ENCODE measurements at regions not wholly inside any gene's neighbourhood (a gene's known extent, or its start where the extent isn't known, plus 50 kb on each side); places are given as distances from the start of the nearest gene placed in this dataset.
"Not testable (repeated sequence)": the region's sequence is repeated elsewhere in the genome, so short reads cannot be mapped to it uniquely, and the experiment has no call there.

- DNase-seq (ENCODE audit: low read depth in 2 of 2): no peak
Observed at GRCh38 chr1:59176471-59176870, 120.4 kb upstream of the FGGY start.

- no peak for DNase-seq (ENCODE audit: low read depth in 2 of 2)
Observed at GRCh38 chr1:59177756-59178155, 119.1 kb upstream of the FGGY start.

GRCh38 chr1:59178339-59179187 lies 118.3 kb upstream of the FGGY start:
- no peak for DNase-seq (ENCODE audit: low read depth in 2 of 2)

DNA sequence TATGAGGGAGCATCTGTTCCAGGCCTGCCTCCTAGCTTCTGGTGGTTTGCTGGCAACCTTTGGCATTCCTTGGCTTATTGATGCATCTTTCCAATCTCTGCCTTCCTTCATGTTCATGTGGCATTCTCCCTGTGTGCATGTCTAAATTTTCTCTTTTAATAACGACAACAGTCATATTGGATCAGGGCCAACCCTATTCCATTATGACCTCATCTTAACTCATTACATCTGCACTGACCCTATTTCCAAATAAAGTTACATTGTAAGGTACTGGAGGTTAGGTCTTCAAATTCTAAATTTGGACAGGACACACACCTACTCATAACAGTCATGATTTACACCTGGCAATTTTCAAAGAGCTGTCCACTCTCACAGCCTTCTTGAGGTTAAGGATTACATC lies 117.2 kb upstream of the FGGY start:
- no peak for DNase-seq (ENCODE audit: low read depth in 2 of 2)

GRCh38 chr1:59180735-59181134 lies 116.2 kb upstream of the FGGY start:
- no peak for DNase-seq (ENCODE audit: low read depth in 2 of 2)

DNA sequence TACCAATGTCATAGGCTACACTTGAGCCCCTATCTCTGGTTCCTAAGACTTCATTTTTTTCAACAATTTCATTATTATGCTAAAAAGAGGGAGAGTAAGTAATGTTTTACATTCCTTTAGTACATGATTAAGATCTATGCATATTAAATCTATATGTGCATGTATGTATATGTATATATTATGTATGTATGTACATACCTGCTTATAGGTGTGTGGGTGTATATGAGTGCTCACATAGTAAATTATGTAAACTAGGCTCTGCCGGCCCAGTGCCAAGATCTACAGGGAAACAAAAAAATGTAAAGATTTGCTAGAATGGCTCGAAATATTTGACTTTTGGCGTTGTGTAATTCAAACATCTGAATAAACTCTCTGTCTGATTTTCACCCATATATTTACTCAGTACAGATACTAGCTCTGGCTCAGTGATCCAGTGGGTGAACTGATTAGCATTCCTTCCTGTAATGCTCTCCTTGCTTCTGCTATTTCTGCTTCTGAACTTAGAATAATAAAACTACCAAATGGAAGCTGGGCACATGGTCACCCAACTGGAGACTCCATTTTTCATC lies 113.1 kb upstream of the FGGY start:
- DNase-seq (ENCODE audit: low read depth in 2 of 2): no peak

GRCh38 chr1:59184365-59184905 lies 112.5 kb upstream of the FGGY start:
- no peak for DNase-seq (ENCODE audit: low read depth in 2 of 2)

DNA sequence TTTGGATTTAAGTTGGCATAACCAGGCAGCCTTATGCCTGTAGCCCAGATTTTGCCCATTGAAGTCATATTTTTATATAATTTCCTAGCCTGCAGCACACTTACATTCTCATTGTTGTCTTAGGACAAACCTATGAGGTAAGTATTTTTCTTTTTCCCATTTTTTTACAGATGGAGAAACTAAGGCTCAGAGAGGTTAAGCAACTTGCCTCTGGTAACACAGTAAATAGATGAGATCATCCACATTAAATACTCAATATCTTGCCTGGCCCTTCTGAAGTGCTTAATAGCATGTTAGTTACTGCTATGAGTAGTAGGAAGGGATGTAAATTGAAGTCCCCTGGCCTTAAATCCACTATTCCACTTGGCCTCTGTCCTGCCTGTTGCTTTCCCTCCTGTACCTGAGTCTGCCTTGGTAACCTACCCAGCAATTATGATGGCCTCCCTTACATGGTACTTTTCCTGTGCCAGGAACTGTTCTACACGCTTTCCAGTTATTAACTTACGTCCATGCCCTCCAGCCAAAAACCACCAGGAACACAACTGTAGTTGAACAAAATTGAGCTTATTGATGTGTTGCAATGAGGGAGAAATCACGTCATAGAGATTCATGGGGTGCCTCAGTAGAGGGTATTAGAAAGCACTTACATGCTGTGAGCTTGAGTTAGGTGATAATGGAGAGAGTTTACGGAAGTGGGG lies 111.6 kb upstream of the FGGY start:
- no peak for DNase-seq (ENCODE audit: low read depth in 2 of 2)

DNA sequence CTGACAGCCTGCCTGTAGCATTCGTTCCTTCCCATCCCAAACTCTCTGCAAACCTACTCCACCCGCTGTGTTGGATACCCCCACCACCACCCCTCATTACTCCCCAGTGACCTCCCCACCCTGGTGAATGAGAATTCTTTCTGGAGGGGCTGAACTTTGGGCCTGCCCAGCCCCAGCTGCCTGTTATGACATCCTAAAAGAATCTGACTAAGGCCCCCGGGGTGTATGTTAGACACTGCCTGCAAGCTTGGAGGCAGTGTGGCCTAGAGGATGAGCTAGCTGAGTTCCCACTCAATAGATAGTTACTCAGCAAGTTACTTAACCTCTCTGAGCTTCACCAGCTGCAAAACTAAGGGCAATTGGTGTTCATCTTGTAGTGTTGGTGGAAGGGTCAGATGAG lies 110.2 kb upstream of the FGGY start:
- DNase-seq (ENCODE audit: low read depth in 2 of 2): no peak

DNA sequence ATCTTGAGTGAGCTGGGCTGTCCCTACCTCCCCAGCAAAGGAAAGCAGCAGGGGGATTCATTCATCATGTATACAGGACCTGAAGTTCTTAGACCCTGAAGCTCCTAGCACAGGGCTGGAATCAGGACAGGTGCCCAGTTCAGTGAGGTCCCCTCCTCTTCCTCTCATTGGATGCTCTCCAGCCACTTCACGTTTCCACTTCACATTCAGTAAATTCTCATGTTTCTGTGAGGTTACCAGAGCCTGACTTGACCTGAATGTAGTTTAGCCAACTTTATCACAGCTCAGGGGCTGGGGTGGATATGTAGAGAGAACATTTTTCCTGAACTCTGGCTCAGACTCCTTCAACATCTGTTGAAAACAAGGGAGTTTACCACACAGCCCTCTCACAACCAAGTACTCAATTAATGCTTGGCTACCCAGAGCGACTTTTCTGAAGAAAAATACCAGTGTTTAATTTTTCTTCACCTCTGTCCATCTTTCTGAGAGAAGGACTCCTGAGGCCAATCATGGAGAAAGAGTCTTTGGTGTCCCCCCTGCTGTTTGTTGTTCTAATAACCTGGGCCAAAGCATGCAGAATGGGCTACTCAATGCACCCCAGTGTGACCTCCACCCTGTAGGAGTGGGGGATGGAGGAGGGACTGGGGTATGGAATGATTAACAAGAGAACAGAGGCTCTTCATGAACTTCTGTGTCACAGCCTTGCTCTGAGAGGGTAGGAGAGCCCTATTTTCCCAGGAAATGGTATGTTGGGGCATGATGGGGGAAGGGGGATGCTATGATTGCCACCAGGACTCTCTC lies 108.3 kb upstream of the FGGY start:
- DNase-seq (ENCODE audit: low read depth in 2 of 2): no peak

DNA sequence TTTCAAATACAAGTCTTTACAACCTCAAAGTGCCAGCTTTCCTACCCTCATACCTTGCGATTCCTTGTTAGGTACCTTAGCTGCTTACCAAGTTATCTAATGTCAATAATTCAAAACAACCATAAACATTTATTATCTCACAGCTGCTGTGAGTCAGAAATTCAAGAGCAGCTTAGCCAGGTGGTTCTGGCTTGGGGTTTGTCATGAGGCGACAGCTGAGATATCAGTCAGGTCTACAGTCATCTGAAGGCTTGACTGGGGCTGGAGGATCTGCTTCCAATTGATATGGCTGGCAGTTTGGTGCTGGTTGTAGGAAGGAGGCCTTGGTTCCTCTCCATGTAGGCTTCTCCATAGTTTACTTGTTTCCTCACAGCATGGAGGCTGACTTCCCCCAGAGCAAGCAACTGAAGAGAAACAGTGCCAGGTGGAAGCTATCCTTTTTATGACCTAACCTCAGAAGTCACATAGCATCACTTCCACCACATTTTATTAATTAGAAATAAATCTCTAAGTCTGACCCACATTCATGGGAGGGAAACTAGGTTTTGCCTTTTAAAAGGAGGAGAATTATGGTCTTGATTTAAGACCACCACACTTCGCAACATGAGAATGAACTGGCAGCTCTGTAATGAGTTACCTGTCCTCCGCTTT lies 103.3 kb upstream of the FGGY start:
- no peak for DNase-seq (ENCODE audit: low read depth in 2 of 2)

- DNase-seq (ENCODE audit: low read depth in 2 of 2): no peak
Observed at GRCh38 chr1:59194621-59195020, 102.3 kb upstream of the FGGY start.

DNA sequence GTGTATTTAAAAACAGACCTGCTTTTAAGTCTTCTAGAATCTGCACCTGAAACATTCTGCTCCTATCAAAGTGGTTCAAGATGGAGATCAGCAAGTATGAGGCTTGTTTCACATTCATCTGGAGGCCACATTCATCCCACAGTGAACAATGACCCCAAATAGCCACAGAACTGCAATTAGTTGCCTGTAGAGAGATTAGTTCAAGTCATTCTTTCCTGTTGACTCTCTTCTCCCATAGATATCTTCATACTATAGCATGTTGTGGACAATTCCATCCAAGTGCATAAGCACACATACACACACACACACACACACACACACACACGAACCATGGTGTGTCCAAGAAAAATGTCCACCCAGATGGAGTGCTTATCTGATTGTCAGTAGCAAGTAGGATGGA lies 101.7 kb upstream of the FGGY start:
- no peak for DNase-seq (ENCODE audit: low read depth in 2 of 2)

DNA sequence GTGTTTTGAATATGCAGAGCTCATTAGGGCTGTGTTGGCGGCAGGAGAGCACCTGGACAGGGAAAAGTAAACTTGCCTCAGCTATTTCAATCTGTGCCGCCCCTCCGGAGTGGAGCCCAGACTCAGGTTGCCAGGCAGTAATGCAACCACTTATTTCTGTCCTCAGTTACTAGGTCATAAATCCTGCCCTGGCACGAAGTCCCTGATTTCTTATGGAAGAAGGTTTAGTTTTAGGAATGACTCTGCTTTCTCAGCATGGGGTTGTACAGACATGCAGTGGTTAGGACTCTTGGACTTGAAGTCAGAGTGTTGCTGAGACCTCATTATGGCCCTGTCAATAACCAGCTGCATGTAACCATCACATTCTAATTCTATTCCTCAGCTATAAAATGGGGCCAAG lies 98.3 kb upstream of the FGGY start:
- no peak for DNase-seq (ENCODE audit: low read depth in 2 of 2)

- DNase-seq (ENCODE audit: low read depth in 2 of 2): no peak
Observed at GRCh38 chr1:59199147-59199546, 97.7 kb upstream of the FGGY start.

GRCh38 chr1:59199719-59200376 lies 97.0 kb upstream of the FGGY start:
- DNase-seq (ENCODE audit: low read depth in 2 of 2): no peak

DNA sequence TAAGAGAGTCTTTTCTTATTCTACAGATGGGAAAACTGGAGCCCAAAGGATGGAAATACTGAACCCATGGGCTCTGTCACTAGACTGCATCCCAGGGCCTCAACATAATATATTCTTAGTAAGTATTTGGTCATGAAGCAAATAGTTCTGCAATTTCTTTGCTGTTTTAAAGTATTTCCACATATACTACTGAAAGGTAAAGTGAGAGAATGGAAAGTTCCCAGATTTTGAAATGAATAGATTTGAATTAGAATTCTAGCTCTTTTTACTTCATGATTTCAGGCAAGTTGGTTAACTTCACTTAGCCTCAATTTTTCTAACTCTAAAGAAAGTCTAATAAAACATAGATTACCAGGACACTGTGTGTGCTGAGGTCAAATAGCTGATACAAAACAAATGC lies 95.6 kb upstream of the FGGY start:
- no peak for DNase-seq (ENCODE audit: low read depth in 2 of 2)

- no peak for DNase-seq (ENCODE audit: low read depth in 2 of 2)
Observed at GRCh38 chr1:59202455-59202854, 94.4 kb upstream of the FGGY start.

- DNase-seq (ENCODE audit: low read depth in 2 of 2): no peak
Observed at GRCh38 chr1:59204001-59204400, 92.9 kb upstream of the FGGY start.

- DNase-seq (ENCODE audit: low read depth in 2 of 2): not testable (repeated sequence)
Observed at GRCh38 chr1:59206616-59207015, 90.3 kb upstream of the FGGY start.

GRCh38 chr1:59210430-59210829 lies 86.5 kb upstream of the FGGY start:
- DNase-seq (ENCODE audit: low read depth in 2 of 2): not testable (repeated sequence)
